Body of pancreas (tissue), 4 donors: ENCODE measurements at regions not wholly inside any gene's neighbourhood (a gene's known extent, or its start where the extent isn't known, plus 50 kb on each side); places are given as distances from the start of the nearest gene placed in this dataset.

ENCODE experiments used
- ATAC-seq: fragments of 150-250 bp; one replicate; pipeline ENCODE4 v1.9.1; 2016
- DNase-seq, 4 donors: peaks; one replicate each; pipeline ENCODE4 v3.0.0-alpha.2; 2019
- H3K27ac ChIP-seq, 4 donors: fragments of 200-600 bp; sonication (generic); 1 replicate in 3 of 4; 2 replicates in 1 of 4; pipeline versions ENCODE4 v1.5.1 to v1.6.1; 2016 to 2019; ENCODE audit warnings: mild to moderate bottlenecking in 1 of 4, mixed read lengths in 1 of 4, moderate library complexity in 1 of 4
- H3K27me3 ChIP-seq, 2 donors: fragments of 200-600 bp; sonication (generic); one replicate each; pipeline ENCODE4 v1.6.0; 2016; ENCODE audit warnings: mild to moderate bottlenecking in 1 of 2
- H3K36me3 ChIP-seq, 2 donors: fragments of 200-600 bp; sonication (generic); replicated peaks in 1 of 2; 2 replicates each; pipeline ENCODE4 v1.5.1; 2016; ENCODE audit warnings: low read depth in 2 of 2; ENCODE audit not compliant: insufficient read depth in 1 of 2
- H3K4me1 ChIP-seq: fragments of 200-600 bp; sonication (generic); one replicate; pipeline ENCODE4 v1.6.0; 2016
- H3K4me3 ChIP-seq, 2 donors: fragments of 200-600 bp; sonication (generic); 1 replicate in 1 of 2; 2 replicates in 1 of 2; pipeline ENCODE4 v1.5.1; 2016 to 2019
- H3K9me3 ChIP-seq, 3 donors: fragments of 200-600 bp; sonication (generic); 1 replicate in 2 of 3; 2 replicates in 1 of 3; pipeline ENCODE4 v1.5.1; 2016
- POLR2A ChIP-seq, 3 donors: fragments of 450-650 bp; IDR thresholded peaks; one replicate each; pipeline ENCODE4 v1.6.1; 2016; ENCODE audit warnings: antibody characterized with exemption in 3 of 3, mild to moderate bottlenecking in 2 of 3
- WGBS, 2 donors: methylation state at CpG; one replicate each; pipeline ENCODE4 v1.1.5; 2017; 5-methylcytosine and 5-hydroxymethylcytosine counted together
- intact Hi-C: fragments of 100-400 bp; cut with DNase I; formaldehyde crosslinking; loops from one replicate; pipeline ENCODE4 v1.15.1; 2023
- TF ChIP-seq, protein P1 (sequence below), 7 experiments: fragments of 450-650 bp in 4 of 7; fragments of 200-600 bp in 3 of 7; sonication (generic) in 3 of 7; IDR thresholded peaks; one replicate each; pipeline ENCODE4 v1.5.1; 2016 to 2019; ENCODE audit warnings: antibody characterized with exemption in 7 of 7

DNA sequence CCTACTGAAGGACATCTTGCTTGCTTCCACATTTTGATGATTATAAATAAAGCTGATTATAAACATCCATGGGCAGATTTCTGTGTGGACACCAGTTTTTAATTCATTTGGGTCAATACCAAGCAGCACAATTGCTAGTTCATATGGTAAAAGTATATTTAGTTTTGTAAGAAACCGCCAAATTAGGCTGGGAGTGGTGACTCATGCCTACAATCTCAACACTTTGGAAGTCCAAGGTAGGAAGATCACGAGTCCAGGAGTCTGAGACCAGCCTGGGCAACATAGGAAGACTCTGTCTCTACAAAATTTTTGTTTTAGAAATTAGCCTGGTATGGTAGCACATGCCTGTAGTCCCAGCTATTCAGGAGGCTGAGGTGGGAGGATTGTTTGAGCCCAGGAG lies 52.6 kb upstream of the ABHD2 start:
- no peak overlapping the region for H3K27ac ChIP-seq
- WGBS, 2 donors = 47 to 92% methylated on average over 2 of the region's 2 CpGs
- H3K4me1 ChIP-seq = no peaks in the 10 kb centered on the region
- H3K27me3 ChIP-seq = no peaks in the 10 kb centered on the region
- no peak for ATAC-seq
- intact Hi-C loops = no loop called here
- H3K4me3 ChIP-seq = no peak overlapping the region
- TF ChIP-seq, protein P1, sequence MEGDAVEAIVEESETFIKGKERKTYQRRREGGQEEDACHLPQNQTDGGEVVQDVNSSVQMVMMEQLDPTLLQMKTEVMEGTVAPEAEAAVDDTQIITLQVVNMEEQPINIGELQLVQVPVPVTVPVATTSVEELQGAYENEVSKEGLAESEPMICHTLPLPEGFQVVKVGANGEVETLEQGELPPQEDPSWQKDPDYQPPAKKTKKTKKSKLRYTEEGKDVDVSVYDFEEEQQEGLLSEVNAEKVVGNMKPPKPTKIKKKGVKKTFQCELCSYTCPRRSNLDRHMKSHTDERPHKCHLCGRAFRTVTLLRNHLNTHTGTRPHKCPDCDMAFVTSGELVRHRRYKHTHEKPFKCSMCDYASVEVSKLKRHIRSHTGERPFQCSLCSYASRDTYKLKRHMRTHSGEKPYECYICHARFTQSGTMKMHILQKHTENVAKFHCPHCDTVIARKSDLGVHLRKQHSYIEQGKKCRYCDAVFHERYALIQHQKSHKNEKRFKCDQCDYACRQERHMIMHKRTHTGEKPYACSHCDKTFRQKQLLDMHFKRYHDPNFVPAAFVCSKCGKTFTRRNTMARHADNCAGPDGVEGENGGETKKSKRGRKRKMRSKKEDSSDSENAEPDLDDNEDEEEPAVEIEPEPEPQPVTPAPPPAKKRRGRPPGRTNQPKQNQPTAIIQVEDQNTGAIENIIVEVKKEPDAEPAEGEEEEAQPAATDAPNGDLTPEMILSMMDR (IDR thresholded peaks at IDR 0.05) = no peak
- no peak for TF ChIP-seq POLR2A (IDR thresholded peaks at IDR 0.05)
- H3K9me3 ChIP-seq = no peaks in the 10 kb centered on the region
- no peak for DNase-seq
- no peaks in the 10 kb centered on the region for H3K36me3 ChIP-seq

DNA sequence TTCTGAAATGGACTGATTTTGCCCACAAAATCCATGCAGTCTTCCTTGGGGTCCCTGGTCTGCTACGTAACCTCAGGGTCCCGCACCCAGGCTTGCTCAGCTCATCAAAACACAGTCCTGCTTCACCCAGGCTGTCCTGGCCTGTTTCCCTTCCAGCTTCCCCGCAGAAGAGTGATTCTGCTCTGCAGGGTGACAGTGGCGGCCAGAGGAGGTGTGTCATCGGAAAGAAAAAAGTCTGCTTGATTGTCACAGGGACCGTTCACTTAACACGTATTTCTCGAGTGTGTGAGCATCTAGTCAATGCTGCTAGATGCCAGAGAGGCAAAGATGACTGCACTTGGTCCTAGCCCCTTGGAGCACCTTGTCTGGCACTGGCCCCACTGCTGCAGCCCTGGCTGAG lies 50.1 kb upstream of the ABHD2 start:
- H3K27me3 ChIP-seq = no peaks in the 10 kb centered on the region
- ATAC-seq (no peak), DNase-seq (no peak)
- H3K27ac ChIP-seq = no peak overlapping the region
- TF ChIP-seq, protein P1 (IDR thresholded peaks at IDR 0.05) = no peak
- TF ChIP-seq POLR2A (IDR thresholded peaks at IDR 0.05) = no peak
- H3K36me3 ChIP-seq = no peaks in the 10 kb centered on the region
- WGBS, 2 donors = 55 to 63% methylated on average over 6 to 8 of the region's 8 CpGs
- H3K4me3 ChIP-seq = no peak overlapping the region
- intact Hi-C loops = no loop called here
- no peaks in the 10 kb centered on the region for H3K4me1 ChIP-seq
- H3K9me3 ChIP-seq = no peaks in the 10 kb centered on the region
